ENCODE measurements at regions not wholly inside any gene's neighbourhood (a gene's known extent, or its start where the extent isn't known, plus 50 kb on each side); places are given as distances from the start of the nearest gene placed in this dataset.

GRCh38 chr9:96117398-96118080 lies 184.4 kb downstream of the HSD17B3 start:
- no peak for DNase-seq
- in situ Hi-C loops (cut with MboI; ENCODE audit: low sequenced_read_pairs in 4 of 4), result no loop called here
- no peak for TF ChIP-seq POLR2A (IDR thresholded peaks at IDR 0.05)
- TF ChIP-seq CTCF (IDR thresholded peaks at IDR 0.05 in 4 of 5, conservative IDR thresholded peaks at IDR 0.05 in 1 of 5), result no peak
- no peak for ATAC-seq
- intact Hi-C loops (cut with DNase I; ENCODE audit: low total_unique reads), result no loop called here
- H3K4me3 ChIP-seq, result no peak overlapping the region
- H3K27ac ChIP-seq, result no peak overlapping the region
- H3K9me3 ChIP-seq, result no peaks in the 10 kb centered on the region
- H3K4me1 ChIP-seq, result no peaks in the 10 kb centered on the region
- H3K36me3 ChIP-seq, result no peaks in the 10 kb centered on the region
- no peaks in the 10 kb centered on the region for H3K27me3 ChIP-seq

GRCh38 chr9:96116275-96117064 lies 185.5 kb downstream of the HSD17B3 start:
- Histone ChIP-seq H3K27me3 (no peaks in the 10 kb centered on the region), H3K4me1 (no peaks in the 10 kb centered on the region), H3K27ac (no peak overlapping the region), H3K4me3 (no peak overlapping the region), H3K9me3 (no peaks in the 10 kb centered on the region), H3K36me3 (no peaks in the 10 kb centered on the region)
- DNase-seq (no peak), ATAC-seq (no peak)
- in situ Hi-C loops (cut with MboI; ENCODE audit: low sequenced_read_pairs in 4 of 4) (no loop called here), intact Hi-C loops (cut with DNase I; ENCODE audit: low total_unique reads) (no loop called here)
- no peak for TF ChIP-seq CTCF (IDR thresholded peaks at IDR 0.05 in 4 of 5, conservative IDR thresholded peaks at IDR 0.05 in 1 of 5)
- no peak for TF ChIP-seq POLR2A (IDR thresholded peaks at IDR 0.05)

DNA sequence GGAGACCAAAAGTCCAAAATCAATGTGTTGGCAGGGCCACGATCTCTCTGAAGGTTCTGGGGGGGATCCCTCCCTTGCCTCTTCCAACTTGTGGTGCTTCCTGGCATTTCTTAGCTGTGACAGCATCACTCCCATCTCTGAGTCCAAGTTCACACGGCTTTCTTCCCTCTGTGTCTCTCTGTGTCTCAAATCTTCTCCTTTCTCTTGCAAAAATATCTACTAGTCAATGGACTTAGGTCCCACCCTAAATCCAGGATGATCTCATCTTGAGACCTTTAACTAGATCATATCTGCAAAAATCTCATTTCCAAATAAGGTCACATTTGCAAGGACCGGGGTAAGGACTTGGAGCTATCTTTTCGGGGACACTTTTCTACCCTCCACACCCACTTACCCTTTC lies 186.1 kb downstream of the HSD17B3 start:
- intact Hi-C loops (cut with DNase I; ENCODE audit: low total_unique reads) (no loop called here), in situ Hi-C loops (cut with MboI; ENCODE audit: low sequenced_read_pairs in 4 of 4) (no loop called here)
- DNase-seq (no peak), ATAC-seq (no peak)
- H3K27me3 ChIP-seq, result no peaks in the 10 kb centered on the region
- no peak for TF ChIP-seq POLR2A (IDR thresholded peaks at IDR 0.05)
- TF ChIP-seq CTCF (IDR thresholded peaks at IDR 0.05 in 4 of 5, conservative IDR thresholded peaks at IDR 0.05 in 1 of 5), result no peak
- no peaks in the 10 kb centered on the region for H3K4me1 ChIP-seq
- no peak overlapping the region for H3K4me3 ChIP-seq
- H3K9me3 ChIP-seq, result no peaks in the 10 kb centered on the region
- no peak overlapping the region for H3K27ac ChIP-seq
- H3K36me3 ChIP-seq, result no peaks in the 10 kb centered on the region

- intact Hi-C loops (cut with DNase I; ENCODE audit: low total_unique reads), result no loop called here
- H3K36me3 ChIP-seq, result no peaks in the 10 kb centered on the region
- no peaks in the 10 kb centered on the region for H3K27me3 ChIP-seq
- in situ Hi-C loops (cut with MboI; ENCODE audit: low sequenced_read_pairs in 4 of 4), result no loop called here
- DNase-seq, result no peak
- ATAC-seq, result no peak
- H3K27ac ChIP-seq, result no peak overlapping the region
- no peaks in the 10 kb centered on the region for H3K9me3 ChIP-seq
- no peak overlapping the region for H3K4me3 ChIP-seq
- H3K4me1 ChIP-seq, result no peaks in the 10 kb centered on the region
- TF ChIP-seq CTCF (IDR thresholded peaks at IDR 0.05 in 4 of 5, conservative IDR thresholded peaks at IDR 0.05 in 1 of 5) (no peak), POLR2A (IDR thresholded peaks at IDR 0.05) (no peak)
These were observed 188.9 kb downstream of the HSD17B3 start for GRCh38 chr9:96113032-96113431.

All from gastrocnemius medialis (tissue), 4 donors.